HCT116 (cell line): ENCODE measurements at regions not wholly inside any gene's neighbourhood (a gene's known extent, or its start where the extent isn't known, plus 50 kb on each side); places are given as distances from the start of the nearest gene placed in this dataset.

Source experiments
- ATAC-seq: fragments of 200-7000 bp; cut with Tn5 transposase; 2 replicates; pipeline ENCODE4 v1.9.1; 2020; ENCODE audit warnings: mild to moderate bottlenecking, moderate library complexity
- BruUV-seq: library from RNA; stranded (reverse); fragments of 400-500 nt; replicated peaks from 2 replicates; lab custom pipeline; 2021; lab: Mats Ljungman, UMichigan
- CTCF ChIA-PET: fragments of 300-600 bp; sonication (Branson Sonifier 250); formaldehyde crosslinking; loops from one replicate; lab custom pipeline; 2021; ENCODE audit warnings: antibody characterized with exemption; lab: Charles Lee
- POLR2A ChIA-PET: fragments of 300-600, 350-600 bp; sonication (Branson Sonifier 250); formaldehyde crosslinking; loops from one replicate; lab custom pipeline; 2021; ENCODE audit warnings: antibody characterized with exemption; lab: Charles Lee
- RAD21 ChIA-PET, 2 experiments: fragments of 300-600 bp; sonication (Branson Sonifier 250); formaldehyde crosslinking; loops; one replicate each; lab custom pipeline; 2023; ENCODE audit warnings: low total read pairs in 2 of 2; ENCODE audit not compliant: uncharacterized antibody in 2 of 2, unreplicated experiment in 2 of 2, low non-redundant PET in 1 of 2; lab: Charles Lee
- DNase-seq: peaks from one replicate; pipeline ENCODE4 v3.0.0-alpha.2; 2010; ENCODE audit warnings: low read depth, low spot score
- H2AFZ ChIP-seq: fragments of 200-600 bp; shearing (Covaris generic), sonication (generic); 2 replicates; pipeline ENCODE4 v1.6.1; 2017; ENCODE audit warnings: low read depth, mixed run types, mixed read lengths, antibody characterized with exemption, low read length; ENCODE audit not compliant: poor library complexity, severe bottlenecking
- H3K27ac ChIP-seq: 2 replicates; pipeline ENCODE4 v1.5.1; 2012; ENCODE audit warnings: low read depth, low read length
- H3K27me3 ChIP-seq: fragments of 200-600 bp; sonication (generic); 2 replicates; pipeline ENCODE4 v1.6.1; 2016; ENCODE audit warnings: mixed run types, low read length, mixed read lengths; ENCODE audit not compliant: insufficient read depth
- H3K36me3 ChIP-seq, 2 experiments: fragments of 200-500 bp in 1 of 2; fragments of 200-600 bp in 1 of 2; sonication (Bioruptor generic) in 1 of 2; sonication (generic) in 1 of 2; 2 replicates each; pipeline versions ENCODE4 v1.5.1 to v1.6.1; 2014 to 2016; ENCODE audit warnings: low read length in 2 of 2, inconsistent platforms in 1 of 2, mixed read lengths in 1 of 2, mixed run types in 1 of 2; ENCODE audit not compliant: insufficient read depth in 2 of 2, control insufficient read depth in 1 of 2
- H3K4me1 ChIP-seq, 2 experiments: fragments of 200-600 bp in 1 of 2; sonication (generic) in 1 of 2; 2 replicates each; pipeline versions ENCODE4 v1.5.1 to v1.6.1; 2012 to 2017; ENCODE audit warnings: low read length in 2 of 2, inconsistent platforms in 1 of 2, mild to moderate bottlenecking in 1 of 2, mixed read lengths in 1 of 2, mixed run types in 1 of 2, moderate library complexity in 1 of 2; ENCODE audit not compliant: insufficient read depth in 2 of 2, control insufficient read depth in 1 of 2
- H3K4me2 ChIP-seq: fragments of 200-600 bp; sonication (generic); 2 replicates; pipeline ENCODE4 v1.6.1; 2017; ENCODE audit warnings: mixed run types, low read length, mixed read lengths
- H3K4me3 ChIP-seq, 2 experiments: fragments of 200-600 bp in 1 of 2; sonication (generic) in 1 of 2; replicated peaks in 1 of 2; 2 replicates each; pipeline ENCODE4 v1.5.1; 2011 to 2016; ENCODE audit warnings: low read length in 2 of 2, control low read depth in 1 of 2, low read depth in 1 of 2, mild to moderate bottlenecking in 1 of 2, mixed read lengths in 1 of 2, mixed run types in 1 of 2
- H3K79me2 ChIP-seq: fragments of 200-600 bp; sonication (generic); 2 replicates; pipeline ENCODE4 v1.6.1; 2017; ENCODE audit warnings: mild to moderate bottlenecking, mixed run types, low read length, moderate library complexity, mixed read lengths; ENCODE audit not compliant: insufficient read depth
- H3K9ac ChIP-seq: fragments of 200-600 bp; sonication (generic); 2 replicates; pipeline ENCODE4 v1.6.1; 2016; ENCODE audit warnings: low read length, mixed read lengths
- H3K9me2 ChIP-seq: fragments of 200-600 bp; sonication (generic), shearing (Covaris generic); 2 replicates; pipeline ENCODE4 v1.6.1; 2017; ENCODE audit warnings: mixed run types, mild to moderate bottlenecking, moderate library complexity; ENCODE audit not compliant: insufficient read depth
- H3K9me3 ChIP-seq, 2 experiments: fragments of 200-500 bp in 1 of 2; fragments of 200-600 bp in 1 of 2; sonication (Bioruptor generic) in 1 of 2; sonication (generic) in 1 of 2; 2 replicates each; pipeline ENCODE4 v1.6.1; 2014 to 2017; ENCODE audit warnings: low read length in 2 of 2, mixed read lengths in 2 of 2, inconsistent platforms in 1 of 2, low read depth in 1 of 2, mild to moderate bottlenecking in 1 of 2, mixed run types in 1 of 2, moderate library complexity in 1 of 2; ENCODE audit not compliant: control insufficient read depth in 1 of 2, insufficient read depth in 1 of 2
- H4K20me1 ChIP-seq: fragments of 200-600 bp; sonication (generic), shearing (Covaris generic); 2 replicates; pipeline ENCODE4 v1.6.1; 2017; ENCODE audit warnings: mixed run types, mild to moderate bottlenecking, moderate library complexity; ENCODE audit not compliant: insufficient read depth
- ATF3 ChIP-seq: IDR thresholded peaks from 2 replicates; pipeline ENCODE4 v1.6.1; 2012
- CBX3 ChIP-seq: IDR thresholded peaks from 2 replicates; pipeline ENCODE4 v1.6.1; 2012; ENCODE audit warnings: low read depth
- CEBPB ChIP-seq: IDR thresholded peaks from 2 replicates; pipeline ENCODE4 v1.6.1; 2012; ENCODE audit warnings: low read depth
- CTCF ChIP-seq, 3 experiments: fragments of 200-600 bp in 1 of 3; sonication (generic) in 1 of 3; IDR thresholded peaks in 2 of 3; conservative IDR thresholded peaks in 1 of 3; 2 replicates each; pipeline ENCODE4 v1.5.1; 2012 to 2017; ENCODE audit warnings: low read depth in 2 of 3, low read length in 2 of 3, antibody characterized with exemption in 1 of 3, borderline replicate concordance in 1 of 3, control low read depth in 1 of 3, mild to moderate bottlenecking in 1 of 3, mixed read lengths in 1 of 3, mixed run types in 1 of 3, moderate library complexity in 1 of 3; ENCODE audit not compliant: insufficient read depth in 1 of 3
- EGR1 ChIP-seq: IDR thresholded peaks from 2 replicates; pipeline ENCODE4 v1.6.1; 2012; ENCODE audit warnings: low read depth
- EZH2 ChIP-seq: fragments of 200-600 bp; sonication (generic); IDR thresholded peaks from 2 replicates; pipeline ENCODE4 v1.6.1; 2017; ENCODE audit warnings: antibody characterized with exemption, mixed run types
- EZH2phosphoT487 ChIP-seq: fragments of 200-600 bp; IDR thresholded peaks from 2 replicates; pipeline ENCODE4 v1.6.1; 2018; ENCODE audit warnings: antibody characterized with exemption, borderline replicate concordance
- FOSL1 ChIP-seq: IDR thresholded peaks from 2 replicates; pipeline ENCODE4 v1.6.1; 2012; ENCODE audit warnings: low read depth
- JUND ChIP-seq: IDR thresholded peaks from 2 replicates; pipeline ENCODE4 v1.6.1; 2012
- MAX ChIP-seq: IDR thresholded peaks from 2 replicates; pipeline ENCODE4 v1.6.1; 2012
- POLR2A ChIP-seq: IDR thresholded peaks from 2 replicates; pipeline ENCODE4 v1.7.0; 2011; ENCODE audit warnings: borderline replicate concordance; ENCODE audit not compliant: insufficient read depth, insufficient read length; ENCODE audit errors: extremely low read depth
- POLR2AphosphoS5 ChIP-seq: IDR thresholded peaks from 2 replicates; pipeline ENCODE4 v1.6.1; 2011; ENCODE audit warnings: mild to moderate bottlenecking, low read depth, low read length, moderate library complexity
- REST ChIP-seq: IDR thresholded peaks from 2 replicates; pipeline ENCODE4 v1.6.1; 2012; ENCODE audit warnings: low read depth
- SIN3A ChIP-seq: IDR thresholded peaks from 2 replicates; pipeline ENCODE4 v1.6.1; 2012; ENCODE audit warnings: low read depth
- SP1 ChIP-seq: IDR thresholded peaks from 2 replicates; pipeline ENCODE4 v1.6.1; 2012; ENCODE audit warnings: low read depth
- SRF ChIP-seq: IDR thresholded peaks from 2 replicates; pipeline ENCODE4 v1.6.1; 2012; ENCODE audit warnings: low read depth
- TCF7L2 ChIP-seq: IDR thresholded peaks from 2 replicates; pipeline ENCODE4 v1.7.0; 2011; ENCODE audit warnings: borderline replicate concordance, inconsistent platforms; ENCODE audit not compliant: insufficient read depth, insufficient read length; ENCODE audit errors: extremely low read depth
- YY1 ChIP-seq: IDR thresholded peaks from 2 replicates; pipeline ENCODE4 v1.6.1; 2011; ENCODE audit warnings: low read length, low read depth, moderate library complexity, mild to moderate bottlenecking; ENCODE audit not compliant: insufficient replicate concordance; ENCODE audit errors: extremely low read depth
- ZBTB33 ChIP-seq: IDR thresholded peaks from 2 replicates; pipeline ENCODE4 v1.6.1; 2011; ENCODE audit warnings: mild to moderate bottlenecking, low read length, moderate library complexity; ENCODE audit not compliant: insufficient replicate concordance; ENCODE audit errors: extremely low read depth
- ZNF274 ChIP-seq: fragments of 200-500 bp; sonication (Bioruptor generic); IDR thresholded peaks from 2 replicates; pipeline ENCODE4 v1.6.1; 2014; ENCODE audit warnings: mild to moderate bottlenecking, low read depth, low read length, inconsistent platforms
- intact Hi-C: fragments of 100-400 bp; cut with micrococcal nuclease; formaldehyde crosslinking; loops from 2 replicates; pipeline ENCODE4 v1.10.0; 2022

- TF ChIP-seq EZH2 (no peak), TCF7L2 (no peak), FOSL1 (no peak), JUND (no peak), SIN3A (no peak), SRF (no peak), ATF3 (no peak), CBX3 (no peak), ZNF274 (no peak), YY1 (no peak), CEBPB (no peak), MAX (no peak), EGR1 (no peak), ZBTB33 (no peak), SP1 (no peak), POLR2A (no peak), REST (no peak), CTCF (IDR thresholded peaks at IDR 0.05 in 2 of 3, conservative IDR thresholded peaks at IDR 0.05 in 1 of 3; ENCODE audit: borderline replicate concordance in 1 of 3, insufficient read depth in 1 of 3, low read depth in 2 of 3, low read length in 2 of 3) (no peak), POLR2AphosphoS5 (no peak), EZH2phosphoT487 (no peak)
- Histone ChIP-seq H3K4me1 (no peaks in the 10 kb centered on the region), H3K27ac (no peak overlapping the region), H3K4me2 (no peak overlapping the region), H3K27me3 (no peaks in the 10 kb centered on the region), H3K9me2 (no peaks in the 10 kb centered on the region), H3K36me3 (no peaks in the 10 kb centered on the region), H3K9me3 (no peaks in the 10 kb centered on the region; a peak in 2 of 4 replicates), H3K4me3 (no peak overlapping the region), H3K79me2 (no peaks in the 10 kb centered on the region), H3K9ac (no peak overlapping the region), H4K20me1 (no peaks in the 10 kb centered on the region), H2AFZ (no peak overlapping the region)
- intact Hi-C loops, result no loop called here
- POLR2A ChIA-PET, result no interaction called here
- DNase-seq (no peak), ATAC-seq (no peak)
- CTCF ChIA-PET, result no interaction called here
- BruUV-seq, result no TSS peak
- RAD21 ChIA-PET, result no interaction called here
Measured at GRCh38 chr18:40259115-40259835, 1695.8 kb upstream of the PIK3C3 start.
